A549 (cell line): ENCODE measurements at regions not wholly inside any gene's neighbourhood (a gene's known extent, or its start where the extent isn't known, plus 50 kb on each side); places are given as distances from the start of the nearest gene placed in this dataset.

ENCODE experiments used
- CHD2 ChIP-seq: fragments of 150-350 bp; IDR thresholded peaks from 2 replicates; pipeline ENCODE4 v1.6.1; 2014; ENCODE audit warnings: low read length; ENCODE audit not compliant: partially characterized antibody
- JUN ChIP-seq, 2 experiments: fragments of >200 bp; sonication (Bioruptor Twin); formaldehyde crosslinking; IDR thresholded peaks; 2 replicates in 1 of 2; 3 replicates in 1 of 2; pipeline ENCODE4 v1.6.1; 2016 to 2017
- PHF8 ChIP-seq: fragments of 200-600 bp; sonication (generic); IDR thresholded peaks from 2 replicates; pipeline ENCODE4 v1.6.1; 2016; ENCODE audit warnings: low read depth, mild to moderate bottlenecking, antibody characterized with exemption, moderate library complexity, borderline replicate concordance
- RAD21 ChIP-seq, 2 experiments: fragments of >200 bp in 1 of 2; sonication (Bioruptor Twin) in 1 of 2; formaldehyde crosslinking in 1 of 2; IDR thresholded peaks in 1 of 2; conservative IDR thresholded peaks in 1 of 2; 2 replicates in 1 of 2; 3 replicates in 1 of 2; pipeline ENCODE4 v1.6.1; 2012 to 2018; ENCODE audit warnings: inconsistent platforms in 1 of 2
- ZSCAN20 ChIP-seq: fragments of 250-450 bp; sonication (Bioruptor Pico); IDR thresholded peaks from 2 replicates; pipeline ENCODE4 v1.8.0; 2022; ENCODE audit warnings: mild to moderate bottlenecking, moderate library complexity
- TF ChIP-seq, protein P1 (sequence below): fragments of >200 bp; sonication (Bioruptor Twin); formaldehyde crosslinking; IDR thresholded peaks from 3 replicates; pipeline ENCODE4 v1.5.1; 2016
- TF ChIP-seq, protein P2 (sequence below): fragments of 200-600 bp; sonication (generic); IDR thresholded peaks from 2 replicates; pipeline ENCODE4 v1.6.1; 2016; ENCODE audit warnings: antibody characterized with exemption, mild to moderate bottlenecking, moderate library complexity

- TF ChIP-seq RAD21 (conservative IDR thresholded peaks at IDR 0.05 in 1 of 2, IDR thresholded peaks at IDR 0.05 in 1 of 2) (no peak), PHF8 (no peak), JUN (IDR thresholded peaks at IDR 0.05) (no peak), CHD2 (no peak), ZSCAN20 (no peak)
- TF ChIP-seq, protein P1, sequence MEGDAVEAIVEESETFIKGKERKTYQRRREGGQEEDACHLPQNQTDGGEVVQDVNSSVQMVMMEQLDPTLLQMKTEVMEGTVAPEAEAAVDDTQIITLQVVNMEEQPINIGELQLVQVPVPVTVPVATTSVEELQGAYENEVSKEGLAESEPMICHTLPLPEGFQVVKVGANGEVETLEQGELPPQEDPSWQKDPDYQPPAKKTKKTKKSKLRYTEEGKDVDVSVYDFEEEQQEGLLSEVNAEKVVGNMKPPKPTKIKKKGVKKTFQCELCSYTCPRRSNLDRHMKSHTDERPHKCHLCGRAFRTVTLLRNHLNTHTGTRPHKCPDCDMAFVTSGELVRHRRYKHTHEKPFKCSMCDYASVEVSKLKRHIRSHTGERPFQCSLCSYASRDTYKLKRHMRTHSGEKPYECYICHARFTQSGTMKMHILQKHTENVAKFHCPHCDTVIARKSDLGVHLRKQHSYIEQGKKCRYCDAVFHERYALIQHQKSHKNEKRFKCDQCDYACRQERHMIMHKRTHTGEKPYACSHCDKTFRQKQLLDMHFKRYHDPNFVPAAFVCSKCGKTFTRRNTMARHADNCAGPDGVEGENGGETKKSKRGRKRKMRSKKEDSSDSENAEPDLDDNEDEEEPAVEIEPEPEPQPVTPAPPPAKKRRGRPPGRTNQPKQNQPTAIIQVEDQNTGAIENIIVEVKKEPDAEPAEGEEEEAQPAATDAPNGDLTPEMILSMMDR: no peak
- TF ChIP-seq, protein P2, sequence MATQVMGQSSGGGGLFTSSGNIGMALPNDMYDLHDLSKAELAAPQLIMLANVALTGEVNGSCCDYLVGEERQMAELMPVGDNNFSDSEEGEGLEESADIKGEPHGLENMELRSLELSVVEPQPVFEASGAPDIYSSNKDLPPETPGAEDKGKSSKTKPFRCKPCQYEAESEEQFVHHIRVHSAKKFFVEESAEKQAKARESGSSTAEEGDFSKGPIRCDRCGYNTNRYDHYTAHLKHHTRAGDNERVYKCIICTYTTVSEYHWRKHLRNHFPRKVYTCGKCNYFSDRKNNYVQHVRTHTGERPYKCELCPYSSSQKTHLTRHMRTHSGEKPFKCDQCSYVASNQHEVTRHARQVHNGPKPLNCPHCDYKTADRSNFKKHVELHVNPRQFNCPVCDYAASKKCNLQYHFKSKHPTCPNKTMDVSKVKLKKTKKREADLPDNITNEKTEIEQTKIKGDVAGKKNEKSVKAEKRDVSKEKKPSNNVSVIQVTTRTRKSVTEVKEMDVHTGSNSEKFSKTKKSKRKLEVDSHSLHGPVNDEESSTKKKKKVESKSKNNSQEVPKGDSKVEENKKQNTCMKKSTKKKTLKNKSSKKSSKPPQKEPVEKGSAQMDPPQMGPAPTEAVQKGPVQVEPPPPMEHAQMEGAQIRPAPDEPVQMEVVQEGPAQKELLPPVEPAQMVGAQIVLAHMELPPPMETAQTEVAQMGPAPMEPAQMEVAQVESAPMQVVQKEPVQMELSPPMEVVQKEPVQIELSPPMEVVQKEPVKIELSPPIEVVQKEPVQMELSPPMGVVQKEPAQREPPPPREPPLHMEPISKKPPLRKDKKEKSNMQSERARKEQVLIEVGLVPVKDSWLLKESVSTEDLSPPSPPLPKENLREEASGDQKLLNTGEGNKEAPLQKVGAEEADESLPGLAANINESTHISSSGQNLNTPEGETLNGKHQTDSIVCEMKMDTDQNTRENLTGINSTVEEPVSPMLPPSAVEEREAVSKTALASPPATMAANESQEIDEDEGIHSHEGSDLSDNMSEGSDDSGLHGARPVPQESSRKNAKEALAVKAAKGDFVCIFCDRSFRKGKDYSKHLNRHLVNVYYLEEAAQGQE: no peak
Observed at GRCh38 chr6:10101551-10102252, 313.2 kb downstream of the TFAP2A start.
